ENCODE measurements at regions not wholly inside any gene's neighbourhood (a gene's known extent, or its start where the extent isn't known, plus 50 kb on each side); places are given as distances from the start of the nearest gene placed in this dataset.

- TF ChIP-seq CTCF (IDR thresholded peaks at IDR 0.05) (no peak), POLR2A (IDR thresholded peaks at IDR 0.05) (no peak)
These were observed 59.2 kb upstream of the OSBPL11 start for GRCh38 chr3:125654526-125654925.

Measured in thyroid gland (tissue), 4 donors.